ENCODE measurements at regions not wholly inside any gene's neighbourhood (a gene's known extent, or its start where the extent isn't known, plus 50 kb on each side); places are given as distances from the start of the nearest gene placed in this dataset.

DNA sequence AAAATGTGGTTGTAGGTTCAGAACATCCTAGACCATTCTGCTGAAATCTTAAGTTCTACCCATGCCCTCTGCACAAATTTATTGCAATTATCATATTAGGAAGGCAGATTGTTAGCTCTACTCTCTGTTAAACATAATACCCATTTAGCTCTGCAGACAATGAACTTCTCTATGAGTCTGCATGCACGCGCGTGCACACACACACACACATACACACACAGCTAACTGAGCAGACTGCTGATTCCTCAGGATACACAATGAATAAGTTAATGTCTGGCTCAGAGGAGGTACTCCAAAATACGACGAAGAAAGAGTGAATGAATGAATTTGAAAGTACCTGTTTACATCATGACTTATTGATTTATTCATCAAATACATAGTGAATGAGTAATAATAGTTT is 276.2 kb upstream of the SORCS1 start:
- ATAC-seq (ENCODE audit: low read depth) (no peak), DNase-seq (ENCODE audit: low spot score) (no peak)
- Histone ChIP-seq H3K4me3 (ENCODE audit: severe bottlenecking) (no peak overlapping the region), H3K36me3 (ENCODE audit: low read depth) (no peaks in the 10 kb centered on the region), H3K9me3 (ENCODE audit: severe bottlenecking) (no peaks in the 10 kb centered on the region), H3K27me3 (ENCODE audit: insufficient read depth, poor library complexity, severe bottlenecking) (no peaks in the 10 kb centered on the region), H3K27ac (ENCODE audit: poor library complexity, severe bottlenecking) (no peak overlapping the region), H3K4me1 (ENCODE audit: insufficient read depth, poor library complexity, severe bottlenecking) (no peaks in the 10 kb centered on the region)
- TF ChIP-seq, protein P1, sequence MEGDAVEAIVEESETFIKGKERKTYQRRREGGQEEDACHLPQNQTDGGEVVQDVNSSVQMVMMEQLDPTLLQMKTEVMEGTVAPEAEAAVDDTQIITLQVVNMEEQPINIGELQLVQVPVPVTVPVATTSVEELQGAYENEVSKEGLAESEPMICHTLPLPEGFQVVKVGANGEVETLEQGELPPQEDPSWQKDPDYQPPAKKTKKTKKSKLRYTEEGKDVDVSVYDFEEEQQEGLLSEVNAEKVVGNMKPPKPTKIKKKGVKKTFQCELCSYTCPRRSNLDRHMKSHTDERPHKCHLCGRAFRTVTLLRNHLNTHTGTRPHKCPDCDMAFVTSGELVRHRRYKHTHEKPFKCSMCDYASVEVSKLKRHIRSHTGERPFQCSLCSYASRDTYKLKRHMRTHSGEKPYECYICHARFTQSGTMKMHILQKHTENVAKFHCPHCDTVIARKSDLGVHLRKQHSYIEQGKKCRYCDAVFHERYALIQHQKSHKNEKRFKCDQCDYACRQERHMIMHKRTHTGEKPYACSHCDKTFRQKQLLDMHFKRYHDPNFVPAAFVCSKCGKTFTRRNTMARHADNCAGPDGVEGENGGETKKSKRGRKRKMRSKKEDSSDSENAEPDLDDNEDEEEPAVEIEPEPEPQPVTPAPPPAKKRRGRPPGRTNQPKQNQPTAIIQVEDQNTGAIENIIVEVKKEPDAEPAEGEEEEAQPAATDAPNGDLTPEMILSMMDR (IDR thresholded peaks at IDR 0.05; ENCODE audit: poor library complexity, severe bottlenecking), result no peak

- H3K4me3 ChIP-seq (ENCODE audit: severe bottlenecking), result no peak overlapping the region
- no peaks in the 10 kb centered on the region for H3K27me3 ChIP-seq (ENCODE audit: insufficient read depth, poor library complexity, severe bottlenecking)
- no peaks in the 10 kb centered on the region for H3K9me3 ChIP-seq (ENCODE audit: severe bottlenecking)
- TF ChIP-seq, protein P1 (IDR thresholded peaks at IDR 0.05; ENCODE audit: poor library complexity, severe bottlenecking), result no peak
- no peak overlapping the region for H3K27ac ChIP-seq (ENCODE audit: poor library complexity, severe bottlenecking)
- no peaks in the 10 kb centered on the region for H3K36me3 ChIP-seq (ENCODE audit: low read depth)
- no peaks in the 10 kb centered on the region for H3K4me1 ChIP-seq (ENCODE audit: insufficient read depth, poor library complexity, severe bottlenecking)
- no peak for ATAC-seq (ENCODE audit: low read depth)
- no peak for DNase-seq (ENCODE audit: low spot score)
Measured at GRCh38 chr10:107437921-107438320, 273.4 kb upstream of the SORCS1 start.

GRCh38 chr10:107436568-107436967 is 272.1 kb upstream of the SORCS1 start:
- Histone ChIP-seq H3K9me3 (ENCODE audit: severe bottlenecking) (no peaks in the 10 kb centered on the region), H3K27ac (ENCODE audit: poor library complexity, severe bottlenecking) (no peak overlapping the region), H3K4me3 (ENCODE audit: severe bottlenecking) (no peak overlapping the region), H3K4me1 (ENCODE audit: insufficient read depth, poor library complexity, severe bottlenecking) (no peaks in the 10 kb centered on the region), H3K27me3 (ENCODE audit: insufficient read depth, poor library complexity, severe bottlenecking) (no peaks in the 10 kb centered on the region), H3K36me3 (ENCODE audit: low read depth) (no peaks in the 10 kb centered on the region)
- TF ChIP-seq, protein P1 (IDR thresholded peaks at IDR 0.05; ENCODE audit: poor library complexity, severe bottlenecking), result no peak
- DNase-seq (ENCODE audit: low spot score) (no peak), ATAC-seq (ENCODE audit: low read depth) (no peak)

GRCh38 chr10:107434854-107435253 is 270.3 kb upstream of the SORCS1 start:
- Histone ChIP-seq H3K36me3 (ENCODE audit: low read depth) (no peaks in the 10 kb centered on the region), H3K27ac (ENCODE audit: poor library complexity, severe bottlenecking) (no peak overlapping the region), H3K4me3 (ENCODE audit: severe bottlenecking) (no peak overlapping the region), H3K27me3 (ENCODE audit: insufficient read depth, poor library complexity, severe bottlenecking) (no peaks in the 10 kb centered on the region), H3K9me3 (ENCODE audit: severe bottlenecking) (no peaks in the 10 kb centered on the region), H3K4me1 (ENCODE audit: insufficient read depth, poor library complexity, severe bottlenecking) (no peaks in the 10 kb centered on the region)
- DNase-seq (ENCODE audit: low spot score) (no peak), ATAC-seq (ENCODE audit: low read depth) (no peak)
- TF ChIP-seq, protein P1 (IDR thresholded peaks at IDR 0.05; ENCODE audit: poor library complexity, severe bottlenecking), result no peak

DNA sequence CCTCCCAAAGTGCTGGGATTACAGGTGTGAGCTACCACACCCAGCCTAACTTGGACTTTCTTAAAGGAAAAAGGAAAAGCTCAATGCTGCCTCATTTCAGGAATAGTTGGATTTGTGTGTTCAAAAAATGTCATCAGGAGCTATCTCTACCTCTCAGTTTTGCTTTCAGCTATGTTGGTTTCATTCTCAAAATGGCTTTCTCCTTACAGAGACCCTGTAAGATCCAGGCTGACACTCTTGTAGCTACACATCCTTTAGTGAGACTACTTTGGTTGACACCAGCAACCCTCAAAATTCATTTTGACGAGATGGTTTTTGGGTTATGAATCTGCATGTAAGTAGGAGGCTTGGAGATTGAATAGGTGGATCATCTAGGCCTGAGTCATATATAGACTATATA is 269.7 kb upstream of the SORCS1 start:
- Histone ChIP-seq H3K4me3 (ENCODE audit: severe bottlenecking) (no peak overlapping the region), H3K9me3 (ENCODE audit: severe bottlenecking) (no peaks in the 10 kb centered on the region), H3K27me3 (ENCODE audit: insufficient read depth, poor library complexity, severe bottlenecking) (no peaks in the 10 kb centered on the region), H3K4me1 (ENCODE audit: insufficient read depth, poor library complexity, severe bottlenecking) (no peaks in the 10 kb centered on the region), H3K27ac (ENCODE audit: poor library complexity, severe bottlenecking) (no peak overlapping the region), H3K36me3 (ENCODE audit: low read depth) (no peaks in the 10 kb centered on the region)
- DNase-seq (ENCODE audit: low spot score) (no peak), ATAC-seq (ENCODE audit: low read depth) (no peak)
- TF ChIP-seq, protein P1 (IDR thresholded peaks at IDR 0.05; ENCODE audit: poor library complexity, severe bottlenecking), result no peak
